ENCODE measurements at regions not wholly inside any gene's neighbourhood (a gene's known extent, or its start where the extent isn't known, plus 50 kb on each side); places are given as distances from the start of the nearest gene placed in this dataset.

DNA sequence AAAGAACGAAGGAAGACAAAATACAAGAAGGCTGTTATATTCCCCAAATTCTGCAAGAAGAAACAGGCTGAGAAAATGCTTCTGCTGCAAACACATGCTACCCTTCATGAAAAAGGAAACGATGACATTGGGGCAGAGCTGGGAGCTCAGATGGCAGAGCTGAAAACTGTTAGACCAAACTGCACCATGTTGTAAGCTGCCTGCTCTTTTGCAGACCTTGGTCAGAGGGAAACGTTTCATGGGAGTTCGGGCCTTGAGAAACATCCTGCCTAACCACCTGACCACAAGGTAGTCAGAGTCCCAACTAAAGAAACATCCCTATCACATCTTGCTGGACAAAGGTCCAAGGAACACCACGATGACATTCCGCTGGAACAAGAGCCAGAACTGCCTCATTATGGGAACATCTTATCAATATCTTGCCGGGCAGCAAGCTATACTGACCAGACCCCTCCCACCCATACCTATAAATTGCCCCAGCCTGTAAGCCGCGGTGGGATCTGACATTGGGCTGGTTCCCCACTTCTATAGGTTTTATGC, 110.7 kb upstream of the CTSC start:
- no peak for DNase-seq (ENCODE audit: extremely low read depth in 1 of 4, low spot score in 3 of 4)
- no peaks in the 10 kb centered on the region for H3K36me3 ChIP-seq (ENCODE audit: control insufficient read depth, insufficient read depth, low read length)
- H2AFZ ChIP-seq (ENCODE audit: low read depth, low read length), result peak overlapping the region; percentile 67
- in situ Hi-C loops (cut with MboI) (no loop called here), intact Hi-C loops (cut with micrococcal nuclease) (no loop called here)
- no peaks in the 10 kb centered on the region for H3K9me3 ChIP-seq (replicated peaks; ENCODE audit: control insufficient read depth, insufficient read depth, low read depth, low read length)
- no TSS peak for BruUV-seq (replicated peaks)
- H3K27ac ChIP-seq (ENCODE audit: extremely low read depth, low read depth, low read length), result no peak overlapping the region
- 14% methylated on average over 9 of the region's 9 CpGs for WGBS (ENCODE audit: insufficient coverage, low coverage, missing lambda C conversion rate)
- POLR2A ChIA-PET, result no interaction called here
- no peaks in the 10 kb centered on the region for H3K27me3 ChIP-seq (ENCODE audit: control insufficient read depth in 2 of 2, insufficient read depth in 2 of 2, low read length in 2 of 2)
- CTCF ChIA-PET (ENCODE audit: low intra/inter-chr PET ratio), result no interaction called here
- H3K79me2 ChIP-seq (ENCODE audit: control insufficient read depth, insufficient read depth, low read length), result no peaks in the 10 kb centered on the region
- ATAC-seq, result no peak; the same call in 1 of the 3 replicates
- FAIRE-seq, result no peak
- H3K4me1 ChIP-seq (replicated peaks in 1 of 2; ENCODE audit: control insufficient read depth in 2 of 2, insufficient read depth in 2 of 2, low read length in 2 of 2), result no peaks in the 10 kb centered on the region
- TF ChIP-seq ZNF124 (CRISPR knock-in tag; IDR thresholded peaks at IDR 0.05) (no peak), ZNF324 (CRISPR knock-in tag; IDR thresholded peaks at IDR 0.05) (no peak), ZNF77 (CRISPR knock-in tag; IDR thresholded peaks at IDR 0.05) (no peak), ASH1L (IDR thresholded peaks at IDR 0.05; ENCODE audit: borderline replicate concordance, low read depth, partially characterized antibody) (no peak), RBFOX2 (IDR thresholded peaks at IDR 0.05; ENCODE audit: low read depth, low read length) (no peak), PRMT5 (CRISPR knock-in tag; IDR thresholded peaks at IDR 0.05) (no peak), ARID1B (IDR thresholded peaks at IDR 0.05) (no peak), TEAD2 (tag; IDR thresholded peaks at IDR 0.05) (no peak), CREB1 (IDR thresholded peaks at IDR 0.05) (no peak), CREB1 (CRISPR knock-in tag; IDR thresholded peaks at IDR 0.05) (no peak)
- H3K9me1 ChIP-seq (ENCODE audit: control insufficient read depth, insufficient read depth, low read length), result no peaks in the 10 kb centered on the region
- no peak overlapping the region for H3K9ac ChIP-seq (ENCODE audit: insufficient read depth in 1 of 2, low read depth in 2 of 2, low read length in 2 of 2)
- H3K4me2 ChIP-seq (ENCODE audit: insufficient read depth, low read length), result no peak overlapping the region
- no peak overlapping the region for H3K4me3 ChIP-seq
- H4K20me1 ChIP-seq (replicated peaks; ENCODE audit: control insufficient read depth, insufficient read depth, low read length), result no peaks in the 10 kb centered on the region
